ENCODE measurements at regions not wholly inside any gene's neighbourhood (a gene's known extent, or its start where the extent isn't known, plus 50 kb on each side); places are given as distances from the start of the nearest gene placed in this dataset.

DNA sequence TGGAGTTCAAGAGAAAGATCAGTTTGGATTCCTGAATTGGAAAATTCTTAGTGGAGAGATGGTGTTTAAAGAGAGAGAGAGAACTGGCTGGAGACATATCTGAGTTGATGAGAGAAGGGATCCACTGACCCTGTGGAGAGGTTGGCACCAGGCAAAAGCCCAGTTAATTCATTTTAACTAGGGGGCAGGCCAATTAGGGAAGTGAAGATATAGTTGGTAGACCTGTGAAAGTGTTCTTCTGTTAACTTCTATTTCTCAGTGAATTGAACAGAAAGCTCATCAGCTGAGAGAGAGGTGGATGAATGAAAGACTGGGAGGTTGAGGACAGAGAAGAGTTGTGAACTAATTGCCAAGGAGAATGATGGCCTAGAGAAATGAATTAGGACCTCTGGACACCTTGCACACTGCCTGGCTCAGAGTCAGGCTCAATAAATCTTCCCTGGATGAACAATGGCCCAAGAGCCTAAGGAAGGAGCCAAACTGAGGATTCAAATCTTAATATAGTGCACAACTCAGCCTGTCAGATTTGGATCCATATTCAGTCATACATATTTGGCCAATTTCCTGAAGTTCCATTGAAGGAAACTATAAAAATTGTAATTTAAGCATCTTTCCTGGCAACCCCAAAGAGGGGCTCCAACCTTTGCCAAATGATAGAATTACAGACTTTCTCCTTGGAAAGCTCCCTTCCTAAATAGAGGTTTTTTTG lies 82.2 kb upstream of the RMDN2 start:
- no peak for DNase-seq

DNA sequence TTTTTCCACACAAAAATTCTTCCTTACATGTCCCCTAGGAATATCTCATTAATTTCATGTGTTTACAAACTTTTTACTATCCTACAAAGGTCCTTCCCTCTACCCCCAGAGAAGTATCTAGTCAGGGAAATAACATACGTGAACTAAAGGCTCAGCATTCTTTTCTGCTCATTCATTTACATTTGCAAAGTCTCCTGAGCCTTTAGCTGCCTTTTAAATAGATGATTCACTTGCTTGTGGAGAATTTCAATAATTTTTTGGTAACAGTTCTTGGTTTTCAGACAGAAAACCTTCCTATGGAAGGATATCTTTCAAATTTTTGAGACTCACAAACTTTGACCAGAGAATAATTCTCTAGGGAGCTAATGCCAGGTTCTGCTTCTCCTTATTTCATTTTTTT lies 81.5 kb upstream of the RMDN2 start:
- no peak for DNase-seq

DNA sequence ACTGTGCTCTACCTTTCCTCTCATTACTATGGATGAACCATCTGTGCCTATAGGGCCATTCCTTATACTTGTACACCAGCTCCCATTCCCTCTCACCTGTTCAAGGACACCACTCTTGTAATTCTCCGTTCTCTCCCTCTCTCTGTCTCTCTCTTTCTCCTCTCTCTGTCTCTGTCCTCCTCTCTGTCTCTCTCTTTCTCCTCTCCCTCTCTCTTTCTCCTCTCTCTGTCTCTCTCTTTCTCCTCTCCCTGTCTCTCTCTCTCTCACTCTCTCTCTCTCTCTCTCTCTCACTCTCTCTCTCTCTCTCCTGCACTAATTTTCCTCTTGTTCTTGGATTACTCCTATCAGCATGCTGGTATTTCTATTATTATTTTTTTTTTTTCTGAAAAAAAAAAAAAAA lies 78.9 kb upstream of the RMDN2 start:
- no peak for DNase-seq

DNA sequence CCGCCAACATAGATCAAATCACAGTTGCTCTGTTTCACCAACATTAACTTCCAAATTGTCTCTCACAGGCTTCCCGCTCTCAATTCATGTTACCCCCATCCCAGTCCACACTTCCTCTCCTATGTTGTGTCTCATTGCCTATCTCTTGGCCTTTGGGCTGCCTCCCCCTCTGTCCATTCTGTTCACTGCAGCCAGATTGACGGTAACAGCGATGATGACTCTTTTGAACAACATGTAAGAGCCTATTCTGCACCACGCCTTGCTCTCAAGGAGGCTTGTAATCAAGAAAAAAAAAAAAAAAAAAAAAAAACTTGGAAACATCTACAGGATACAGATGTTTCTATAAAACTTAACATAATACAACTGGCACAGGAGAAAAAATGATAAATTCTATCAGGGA lies 77.3 kb upstream of the RMDN2 start:
- no peak for DNase-seq

DNA sequence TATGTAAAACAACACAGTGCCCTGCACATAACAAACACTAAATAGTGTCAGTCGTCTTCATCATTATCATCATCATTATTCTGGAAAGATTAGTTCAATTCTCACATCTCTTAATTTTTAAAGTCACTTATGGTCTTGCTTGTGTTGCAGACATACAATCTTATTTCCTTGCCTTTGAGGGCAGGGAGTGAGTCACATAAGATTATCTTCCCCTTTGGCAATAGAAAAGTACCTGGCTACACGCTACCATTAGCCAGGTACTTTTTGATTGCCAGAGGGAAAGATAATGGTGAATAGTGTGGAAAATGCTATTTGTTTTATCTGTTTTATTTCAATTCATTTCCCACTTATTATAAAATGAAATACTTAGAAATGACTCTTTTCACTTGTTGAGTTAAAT lies 76.6 kb upstream of the RMDN2 start:
- no peak for DNase-seq

DNA sequence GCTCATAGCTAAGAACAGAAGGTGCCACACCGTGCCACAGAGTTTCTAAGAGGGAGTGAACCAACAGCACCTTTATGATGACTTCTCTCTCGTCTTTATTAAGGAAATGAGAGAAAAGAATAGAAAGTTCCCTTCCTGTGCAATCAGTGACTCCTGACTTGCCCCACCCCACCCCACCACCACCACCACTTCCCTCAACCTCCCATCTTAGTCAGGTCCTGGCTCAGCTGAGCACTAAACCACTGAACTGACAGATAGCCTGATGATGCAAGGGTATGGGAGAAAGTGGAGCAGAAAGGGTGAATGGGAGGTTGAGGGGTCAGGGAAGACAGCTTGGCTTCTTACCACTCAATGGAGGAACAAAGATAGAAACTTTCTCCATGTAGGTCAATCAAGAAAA lies 75.2 kb upstream of the RMDN2 start:
- no peak for DNase-seq

DNA sequence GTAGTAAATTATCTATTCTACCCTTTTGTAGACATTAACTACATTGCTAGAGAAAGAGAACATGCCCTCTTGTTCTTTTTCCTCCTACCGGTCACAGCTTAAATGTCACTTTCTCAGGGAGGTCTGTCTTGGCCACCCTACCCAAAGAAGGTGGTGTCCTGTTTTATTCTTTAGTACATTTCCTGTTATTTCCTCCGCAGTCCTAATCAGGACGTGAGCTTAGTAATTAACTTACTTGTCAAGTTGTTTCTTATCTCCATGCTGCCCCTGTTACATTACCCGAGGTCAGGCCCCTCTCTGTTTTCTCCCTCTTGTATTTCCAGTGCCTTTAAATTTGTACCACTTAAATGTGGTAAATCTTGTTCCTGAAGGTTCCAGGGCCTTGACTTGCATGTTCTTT lies 73.7 kb upstream of the RMDN2 start:
- no peak for DNase-seq

DNA sequence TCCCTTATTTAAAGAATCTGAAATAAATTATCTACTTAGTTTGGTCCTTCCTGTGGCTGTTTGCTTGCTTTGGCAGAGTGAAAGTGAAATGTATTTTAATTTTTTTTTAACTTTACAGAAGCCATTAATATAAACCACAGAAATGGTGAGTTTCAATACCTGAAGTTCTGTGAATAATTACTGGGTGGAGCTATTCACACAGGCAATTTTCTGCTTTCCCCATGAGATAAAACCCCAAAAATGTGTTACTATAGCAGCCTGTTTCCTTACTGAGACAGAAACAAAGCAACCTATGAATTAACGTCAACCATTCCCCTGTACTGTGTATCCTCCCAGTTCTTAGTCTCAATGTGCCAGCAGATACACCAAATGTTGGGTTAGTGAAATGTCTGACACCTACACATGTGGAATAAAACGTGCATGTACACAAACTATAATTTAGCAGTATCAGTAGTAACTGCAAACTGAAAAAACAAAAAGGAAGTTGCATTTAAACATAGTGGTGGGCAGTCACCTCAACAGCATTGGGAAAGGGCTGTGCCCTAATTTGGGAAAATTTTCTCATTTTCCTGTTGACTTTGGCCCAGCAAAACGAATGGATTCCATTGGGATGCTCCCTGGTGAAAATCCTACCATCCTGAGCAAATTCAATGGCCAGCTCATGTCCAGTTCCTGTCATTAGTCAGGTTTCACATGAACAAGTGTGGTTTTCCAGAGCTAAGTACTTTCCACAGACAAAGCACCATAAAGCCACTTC lies 73.1 kb upstream of the RMDN2 start:
- DNase-seq = no peak

DNA sequence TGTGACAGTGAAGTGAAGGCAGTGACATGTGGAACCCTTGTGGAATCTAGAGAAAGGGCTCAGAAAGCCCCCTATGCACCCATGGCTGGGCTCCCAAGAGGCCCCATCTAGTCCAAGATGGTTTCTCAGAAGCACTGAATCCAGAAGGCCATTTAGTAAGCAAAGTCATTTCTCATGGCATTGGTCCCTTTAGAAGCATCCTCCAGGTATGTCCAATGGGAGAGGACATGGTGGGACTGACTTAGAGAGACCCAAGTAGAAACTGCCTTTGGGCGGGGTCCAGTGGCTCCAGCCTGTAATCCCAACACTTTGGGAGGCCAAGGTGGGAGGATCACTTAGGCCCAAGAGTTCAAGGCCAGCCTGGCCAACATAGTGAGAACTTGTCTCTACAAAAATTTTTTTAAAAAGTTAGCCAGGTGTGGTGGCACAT lies 72.5 kb upstream of the RMDN2 start:
- no peak for DNase-seq

DNA sequence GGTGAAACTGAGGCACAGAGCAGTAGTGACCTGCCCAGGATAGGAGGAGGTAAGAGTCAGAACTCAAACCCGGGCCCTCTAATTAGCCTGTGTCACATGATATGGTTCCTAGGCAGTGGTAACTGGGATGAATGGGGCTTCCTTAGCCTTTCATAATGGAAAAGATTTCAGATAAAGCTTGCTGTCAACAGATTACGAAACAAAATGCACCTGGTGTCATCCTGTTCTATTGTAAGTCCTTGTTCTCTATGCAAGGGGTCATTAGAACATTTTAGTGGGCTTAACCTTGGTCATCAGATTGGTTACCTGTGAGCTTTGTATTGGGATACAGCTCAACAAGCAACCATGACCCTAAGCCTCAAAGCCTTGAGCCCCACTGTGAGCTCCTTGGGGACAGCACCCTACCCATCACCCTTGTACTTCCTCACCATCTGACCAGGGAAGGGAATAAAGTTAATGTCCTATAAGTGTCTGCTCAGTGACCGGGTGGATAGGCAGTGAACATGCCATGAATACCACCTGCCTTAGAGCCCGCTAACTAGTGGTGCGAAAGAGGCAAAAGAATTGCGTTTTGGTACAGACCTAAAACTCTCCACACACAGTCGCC lies 70.3 kb upstream of the RMDN2 start:
- no peak for DNase-seq

DNA sequence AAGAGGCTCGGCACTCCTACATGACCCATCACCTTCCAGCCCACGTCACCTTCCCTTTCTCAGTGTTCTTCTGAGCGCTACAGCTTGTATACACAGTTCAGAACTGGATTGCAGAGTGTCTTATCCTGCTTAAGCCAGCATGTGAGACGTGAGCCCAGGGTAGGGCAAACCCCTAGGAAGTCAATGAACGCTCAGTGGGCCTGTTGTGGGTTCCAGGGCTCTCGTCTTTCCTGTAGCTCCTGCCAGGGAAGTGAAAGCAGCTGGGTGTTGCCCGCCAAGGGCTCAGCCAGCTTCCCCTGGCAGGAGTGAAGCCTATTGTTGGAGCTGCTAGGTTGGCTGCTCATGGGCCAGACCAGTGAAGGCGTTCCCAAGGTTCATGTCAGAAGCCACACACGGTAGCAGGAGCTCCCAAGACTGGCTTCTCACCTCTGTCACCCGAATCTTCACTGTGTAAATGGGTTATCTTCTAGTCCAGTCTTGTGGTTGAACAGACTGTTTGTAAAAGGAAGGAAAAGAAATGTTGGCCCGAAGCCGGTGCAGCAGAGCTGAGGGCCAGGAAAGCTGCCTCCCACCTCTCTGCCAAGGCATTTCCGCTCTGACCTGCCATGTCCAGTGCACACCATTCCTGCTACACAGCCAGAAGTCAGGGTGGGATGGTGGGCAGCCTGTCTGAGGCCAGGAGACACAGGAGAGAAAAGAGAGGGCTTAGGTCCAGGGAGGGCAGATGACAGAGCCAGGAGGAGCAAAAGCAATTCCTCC lies 69.6 kb upstream of the RMDN2 start:
- no peak for DNase-seq

DNA sequence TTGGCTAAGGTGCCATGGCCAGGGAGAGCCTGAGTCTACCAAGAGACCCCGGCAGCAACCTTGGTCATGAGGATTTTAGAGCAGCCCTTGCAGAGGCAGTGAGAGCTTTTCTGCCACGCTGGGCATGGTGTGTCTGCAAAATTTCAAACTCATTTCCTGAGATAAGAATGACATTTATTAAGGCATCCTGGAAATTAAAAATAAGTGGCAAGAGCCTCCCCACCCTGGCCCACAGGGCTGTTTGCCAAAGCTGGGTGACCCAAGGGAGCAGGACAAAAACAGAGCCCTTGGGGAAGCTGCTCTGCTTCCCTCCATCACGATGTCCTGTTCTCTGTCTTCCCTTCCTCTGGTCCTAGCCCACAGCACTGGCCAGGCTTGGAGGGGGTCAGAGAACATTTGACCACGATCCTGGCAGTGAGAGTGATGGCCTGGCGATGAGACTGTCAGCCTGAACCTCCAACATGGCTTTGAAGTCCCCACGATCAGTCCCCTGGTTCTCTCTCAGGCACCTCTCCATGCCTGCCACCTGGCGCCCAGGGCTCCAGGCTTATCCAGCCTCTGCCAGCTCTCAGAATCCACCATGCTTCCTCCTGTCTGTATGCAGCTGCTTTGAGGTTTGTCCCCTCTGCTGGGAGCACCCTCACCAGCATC lies 68.9 kb upstream of the RMDN2 start:
- DNase-seq = no peak

DNA sequence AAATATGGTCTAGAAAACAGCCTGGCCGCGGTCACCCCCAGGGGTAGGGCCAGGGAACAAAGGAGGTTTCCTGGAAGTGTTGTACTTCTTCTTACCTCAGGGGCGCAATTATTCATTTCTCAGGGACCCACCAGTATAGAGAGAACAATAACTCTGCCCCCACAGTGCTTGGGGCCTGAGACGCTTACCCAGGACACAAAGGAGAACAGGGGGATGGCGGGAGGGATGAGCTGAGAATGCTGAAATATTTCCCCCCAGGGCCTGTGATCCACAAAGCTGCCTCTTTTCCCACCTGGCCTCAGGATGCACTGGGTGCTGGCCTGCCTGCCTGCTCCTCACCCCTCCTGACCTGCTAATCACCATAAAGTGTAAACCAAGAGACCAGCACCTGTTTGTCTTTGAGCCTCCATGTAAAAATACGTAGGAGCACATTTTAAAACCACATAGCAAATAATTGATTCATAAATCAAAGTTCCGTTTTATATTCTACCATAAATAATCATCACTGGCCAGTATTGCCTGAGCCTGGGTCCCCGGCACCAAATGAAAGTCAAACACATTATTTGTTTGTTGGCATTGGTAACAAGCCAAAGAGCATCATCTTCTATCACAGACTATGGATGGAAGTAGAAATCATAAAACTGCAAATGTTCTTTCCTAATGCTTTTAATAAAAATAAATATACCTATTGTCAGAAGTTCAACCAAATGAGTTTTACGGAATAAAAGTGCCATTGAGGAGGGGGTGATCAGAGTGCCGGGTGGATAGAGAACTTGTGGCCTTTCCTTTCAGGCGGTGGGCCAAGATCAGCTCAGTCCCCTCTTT lies 67.3 kb upstream of the RMDN2 start:
- DNase-seq = no peak

DNA sequence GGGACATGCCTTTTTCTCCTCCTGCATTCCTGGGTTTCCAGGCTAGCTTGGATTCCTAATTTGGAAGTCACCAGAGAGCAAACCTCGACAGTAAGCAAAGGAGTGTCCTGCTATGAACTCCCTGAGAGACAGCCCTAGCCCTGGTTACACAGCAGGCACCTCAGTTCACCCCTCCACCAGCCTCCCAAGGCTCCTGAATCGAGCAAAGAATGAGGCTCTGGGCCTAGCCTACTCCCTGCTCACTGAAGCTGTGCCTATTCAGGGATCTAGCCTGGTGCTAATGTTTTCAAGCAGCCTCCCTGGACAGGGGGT lies 66.7 kb upstream of the RMDN2 start:
- no peak for DNase-seq

DNA sequence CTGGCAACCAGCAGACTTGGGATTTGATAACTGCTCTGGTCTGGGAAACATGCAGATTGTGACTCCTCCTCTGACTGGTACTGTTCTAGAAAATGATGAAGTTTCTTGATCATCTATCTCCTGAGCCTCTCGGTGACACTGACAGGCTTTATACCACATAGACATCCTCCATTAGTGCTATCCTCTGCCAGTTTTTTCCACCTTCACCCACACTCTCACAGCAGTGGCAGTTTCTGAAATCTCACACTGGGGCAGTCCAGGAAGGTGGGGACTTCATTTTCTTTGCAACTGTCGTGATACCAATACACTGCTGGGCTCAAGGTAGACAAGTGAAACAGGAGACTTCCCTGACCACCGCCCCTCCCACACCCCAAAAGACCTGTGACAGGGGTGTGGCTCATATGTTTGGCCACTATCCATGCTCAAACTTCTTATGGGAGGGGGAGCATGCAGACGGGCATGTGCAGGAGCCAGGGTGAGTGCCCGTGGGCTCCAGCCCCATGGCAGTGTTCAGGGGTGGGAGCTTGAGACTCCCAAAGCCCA lies 66.3 kb upstream of the RMDN2 start:
- DNase-seq = no peak

DNA sequence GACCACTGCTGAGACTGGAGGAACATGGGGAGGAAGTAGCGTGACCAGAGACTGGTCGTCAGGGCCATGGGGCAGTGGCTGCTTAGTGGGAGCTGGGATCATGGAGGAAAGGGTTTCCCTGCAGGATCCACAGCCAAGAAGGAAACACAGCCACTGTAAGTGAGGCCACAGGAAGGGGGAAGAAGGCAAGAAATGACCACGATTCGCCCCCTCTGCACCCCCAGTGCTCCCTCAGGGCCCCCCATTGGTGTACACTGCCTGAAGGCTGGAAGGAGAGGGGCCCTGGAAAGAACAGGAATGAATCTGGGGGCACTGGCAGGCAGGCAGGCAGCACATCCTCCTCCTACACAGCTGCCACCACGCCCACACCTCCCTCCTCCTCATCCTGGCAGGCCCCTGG lies 62.5 kb upstream of the RMDN2 start:
- DNase-seq = no peak

DNA sequence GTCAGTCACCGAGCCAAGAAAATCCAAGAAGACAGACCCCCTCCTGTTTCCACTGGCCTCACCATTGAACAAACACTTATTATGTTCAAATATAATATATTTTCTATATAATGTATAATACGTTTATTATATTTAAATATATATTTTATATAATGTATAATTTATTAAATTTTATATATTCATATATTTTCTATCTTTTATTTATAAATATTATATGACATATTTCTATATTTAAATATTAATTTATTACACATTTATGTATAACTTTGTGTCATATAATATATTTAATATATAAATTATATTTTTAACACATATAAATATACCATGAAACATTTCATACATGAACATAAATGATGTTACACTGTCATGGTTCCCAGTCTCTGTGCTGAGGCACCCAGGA lies 60.9 kb upstream of the RMDN2 start:
- no peak for DNase-seq

DNA sequence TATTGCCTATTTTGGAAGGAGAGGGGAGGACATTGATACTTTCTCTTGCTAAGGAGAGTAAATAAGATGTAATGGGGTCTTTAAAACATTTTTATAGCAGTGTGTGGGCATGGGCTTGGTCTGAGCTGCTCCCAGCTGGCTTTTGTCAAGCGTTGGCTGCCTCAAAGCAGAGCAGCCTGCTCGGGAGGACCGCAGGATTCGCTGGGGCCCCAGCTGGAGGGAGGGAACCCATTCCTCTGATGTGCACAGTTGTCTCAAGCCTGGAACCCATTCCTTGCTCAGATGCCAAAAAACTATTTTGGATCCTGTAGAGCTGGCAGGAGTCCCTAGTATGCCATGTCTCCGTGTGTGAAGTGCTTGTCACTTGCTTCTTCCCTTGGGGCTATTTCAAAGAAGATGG lies 59.4 kb upstream of the RMDN2 start:
- no peak for DNase-seq

DNA sequence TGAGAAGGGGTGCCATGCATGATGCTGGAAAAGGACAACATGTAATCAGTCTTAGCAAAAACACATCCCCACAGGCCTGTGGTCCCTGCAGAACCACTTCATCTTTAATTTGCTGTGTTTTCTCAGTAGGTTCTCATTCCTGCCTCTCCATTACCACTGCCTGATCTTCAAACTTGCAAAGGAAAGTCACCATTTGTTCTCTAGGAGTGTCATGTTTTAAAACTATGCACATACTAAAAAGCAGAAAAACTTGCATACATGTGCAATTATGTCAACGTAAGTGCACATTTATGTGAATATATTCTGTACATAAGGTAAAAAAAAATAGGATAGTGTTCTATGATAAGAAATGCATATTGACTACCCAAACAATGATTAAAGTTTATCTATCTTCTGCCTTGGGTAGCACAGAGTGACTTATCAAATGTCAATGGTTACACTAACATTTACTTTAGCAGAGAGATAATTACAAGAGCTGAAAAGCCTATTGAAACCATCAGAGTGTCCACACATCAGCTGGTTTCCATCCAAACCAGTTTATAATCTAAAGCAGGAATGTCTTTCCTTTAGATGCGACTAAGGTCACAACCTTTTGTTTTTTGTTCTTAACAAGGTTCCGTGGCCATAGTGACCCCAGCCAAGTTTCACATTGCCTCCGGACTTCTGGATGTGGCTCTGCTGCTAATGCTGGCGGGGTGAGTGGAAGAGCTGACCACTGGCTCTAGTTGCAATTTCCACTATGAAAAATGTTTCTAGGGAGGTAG lies 58.7 kb upstream of the RMDN2 start:
- no peak for DNase-seq

DNA sequence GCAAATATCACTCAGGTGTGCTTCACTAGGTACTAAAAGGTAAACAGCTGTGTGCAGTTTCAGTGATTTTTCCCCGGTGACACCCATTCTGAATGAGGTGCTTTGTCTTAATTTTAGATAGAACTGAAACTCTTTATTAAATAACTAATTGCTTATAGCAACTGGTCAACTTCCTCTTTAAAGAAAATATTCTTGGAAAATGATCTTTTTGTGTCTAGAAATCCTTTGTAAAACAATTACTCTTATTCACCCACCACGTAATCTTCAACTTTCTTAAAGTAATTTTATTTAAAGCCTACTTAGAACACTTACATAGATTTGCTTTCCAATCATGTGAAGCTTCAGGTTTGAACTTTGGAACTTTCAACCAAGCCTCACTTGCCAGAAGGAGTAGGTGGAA lies 57.9 kb upstream of the RMDN2 start:
- DNase-seq = no peak

DNA sequence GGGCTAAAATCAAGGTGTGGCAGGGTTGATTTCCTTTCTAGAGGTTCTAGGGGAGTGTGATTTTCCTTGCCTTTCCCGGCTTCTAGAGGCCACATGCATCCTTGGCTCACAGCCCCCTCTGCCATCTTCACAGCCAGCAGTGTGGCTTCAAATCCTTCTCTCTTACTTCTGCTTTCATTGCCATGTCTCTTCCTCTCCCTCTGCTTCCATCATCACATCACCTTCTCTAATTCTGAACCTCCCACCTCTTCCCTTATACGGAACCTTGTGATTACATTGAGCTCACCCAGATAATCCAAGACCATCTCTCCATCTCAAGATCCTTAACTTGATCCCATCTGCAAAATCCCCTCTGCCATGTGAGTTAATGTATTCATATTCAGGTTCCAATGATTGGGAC lies 56.2 kb upstream of the RMDN2 start:
- no peak for DNase-seq

Data from NCI-H1092 (cell line).